Activated CD4-positive, alpha-beta T cell treated with anti-CD3 and anti-CD28 coated beads for 48 hours (primary cell): ENCODE measurements at regions not wholly inside any gene's neighbourhood (a gene's known extent, or its start where the extent isn't known, plus 50 kb on each side); places are given as distances from the start of the nearest gene placed in this dataset.

Source experiments
- DNase-seq: peaks from one replicate; pipeline ENCODE4 v3.0.0-alpha.2; 2020

- DNase-seq = no peak
Measured at GRCh38 chr1:228979325-228979699, 244.0 kb downstream of the RHOU start.

- no peak for DNase-seq
Measured at GRCh38 chr1:228979774-228980173, 244.5 kb downstream of the RHOU start.

- DNase-seq = no peak
Measured at GRCh38 chr1:228980232-228980937, 245.1 kb downstream of the RHOU start.

- no peak for DNase-seq
Measured at GRCh38 chr1:228982637-228983036, 247.4 kb downstream of the RHOU start.

- no peak for DNase-seq
Measured at GRCh38 chr1:228983231-228983660, 248.0 kb downstream of the RHOU start.

GRCh38 chr1:228983661-228984060, 248.4 kb downstream of the RHOU start:
- no peak for DNase-seq

GRCh38 chr1:228984107-228984506, 248.8 kb downstream of the RHOU start:
- DNase-seq = no peak

- DNase-seq = no peak
Measured at GRCh38 chr1:228984646-228985631, 249.7 kb downstream of the RHOU start.

- no peak for DNase-seq
Measured at GRCh38 chr1:228985661-228986060, 250.4 kb downstream of the RHOU start.

- no peak for DNase-seq
Measured at GRCh38 chr1:228986093-228986904, 251.0 kb downstream of the RHOU start.

GRCh38 chr1:228987286-228987685, 252.0 kb downstream of the RHOU start:
- no peak for DNase-seq

- DNase-seq = no peak
Measured at GRCh38 chr1:228987736-228988506, 252.6 kb downstream of the RHOU start.

- no peak for DNase-seq
Measured at GRCh38 chr1:228988664-228989063, 253.4 kb downstream of the RHOU start.

GRCh38 chr1:228989176-228989575, 253.9 kb downstream of the RHOU start:
- no peak for DNase-seq

- DNase-seq = no peak
Measured at GRCh38 chr1:228989676-228989991, 254.4 kb downstream of the RHOU start.

GRCh38 chr1:228989992-228990827, 254.9 kb downstream of the RHOU start:
- no peak for DNase-seq

GRCh38 chr1:228990906-228991569, 255.8 kb downstream of the RHOU start:
- DNase-seq = no peak

- DNase-seq = no peak
Measured at GRCh38 chr1:228992044-228992443, 256.8 kb downstream of the RHOU start.

- DNase-seq = no peak
Measured at GRCh38 chr1:228992907-228993535, 257.7 kb downstream of the RHOU start.
